Suprapubic skin (tissue), 4 donors: ENCODE measurements at regions not wholly inside any gene's neighbourhood (a gene's known extent, or its start where the extent isn't known, plus 50 kb on each side); places are given as distances from the start of the nearest gene placed in this dataset.

Source experiments
- DNase-seq, 2 donors: peaks; one replicate each; pipeline ENCODE4 v3.0.0-alpha.2; 2019; ENCODE audit warnings: low spot score in 2 of 2
- H3K27ac ChIP-seq: fragments of 200-600 bp; sonication (generic); one replicate; pipeline ENCODE4 v1.5.1; 2019
- H3K27me3 ChIP-seq: fragments of 200-600 bp; sonication (generic); one replicate; pipeline ENCODE4 v1.5.1; 2019
- H3K36me3 ChIP-seq: fragments of 200-600 bp; sonication (generic); one replicate; pipeline ENCODE4 v1.5.1; 2019
- H3K4me1 ChIP-seq: fragments of 200-600 bp; sonication (generic); one replicate; pipeline ENCODE4 v1.5.1; 2019
- H3K4me3 ChIP-seq: fragments of 200-600 bp; sonication (generic); one replicate; pipeline ENCODE4 v1.5.1; 2019; ENCODE audit warnings: mild to moderate bottlenecking
- H3K9me3 ChIP-seq: fragments of 200-600 bp; sonication (generic); one replicate; pipeline ENCODE4 v1.5.1; 2019
- CTCF ChIP-seq, 2 donors: fragments of 200-600 bp in 1 of 2; fragments of 450-650 bp in 1 of 2; sonication (generic) in 1 of 2; IDR thresholded peaks; one replicate each; pipeline ENCODE4 v1.5.1; 2016 to 2019; ENCODE audit warnings: antibody characterized with exemption in 2 of 2, mild to moderate bottlenecking in 1 of 2, moderate library complexity in 1 of 2
- EP300 ChIP-seq: sonication (generic); formaldehyde crosslinking; IDR thresholded peaks from one replicate; pipeline ENCODE4 v1.6.1; 2017; ENCODE audit warnings: antibody characterized with exemption
- POLR2A ChIP-seq, 2 donors: fragments of 450-650 bp; IDR thresholded peaks; one replicate each; pipeline ENCODE4 v1.6.1; 2017; ENCODE audit warnings: antibody characterized with exemption in 2 of 2, mild to moderate bottlenecking in 2 of 2, moderate library complexity in 2 of 2
- POLR2AphosphoS5 ChIP-seq, 3 donors: sonication (generic); formaldehyde crosslinking; IDR thresholded peaks; one replicate each; pipeline ENCODE4 v1.6.1; 2017; ENCODE audit warnings: antibody characterized with exemption in 3 of 3
- WGBS: methylation state at CpG from one replicate; pipeline ENCODE4 v1.1.5; 2018; 5-methylcytosine and 5-hydroxymethylcytosine counted together

- no peaks in the 10 kb centered on the region for H3K36me3 ChIP-seq
- TF ChIP-seq CTCF (IDR thresholded peaks at IDR 0.05): no peak
- no peak for TF ChIP-seq POLR2A (IDR thresholded peaks at IDR 0.05)
- no peak for TF ChIP-seq EP300
- no peak for TF ChIP-seq POLR2AphosphoS5 (IDR thresholded peaks at IDR 0.05)
- H3K9me3 ChIP-seq: no peaks in the 10 kb centered on the region
- no peaks in the 10 kb centered on the region for H3K4me1 ChIP-seq
- H3K27ac ChIP-seq: no peak overlapping the region
- no peak for DNase-seq
- H3K27me3 ChIP-seq: no peaks in the 10 kb centered on the region
- 88% methylated on average over 2 of the region's 2 CpGs for WGBS
- H3K4me3 ChIP-seq: no peak overlapping the region
These were observed 1433.2 kb downstream of the LRFN5 start for GRCh38 chr14:43039881-43040280.

- no peaks in the 10 kb centered on the region for H3K9me3 ChIP-seq
- H3K27ac ChIP-seq: no peak overlapping the region
- H3K36me3 ChIP-seq: no peaks in the 10 kb centered on the region
- H3K4me1 ChIP-seq: no peaks in the 10 kb centered on the region
- no peak overlapping the region for H3K4me3 ChIP-seq
- TF ChIP-seq POLR2AphosphoS5 (IDR thresholded peaks at IDR 0.05): no peak
- TF ChIP-seq CTCF (IDR thresholded peaks at IDR 0.05): no peak
- TF ChIP-seq EP300: no peak
- no peak for TF ChIP-seq POLR2A (IDR thresholded peaks at IDR 0.05)
- no peaks in the 10 kb centered on the region for H3K27me3 ChIP-seq
- no peak for DNase-seq
These were observed 1424.9 kb downstream of the LRFN5 start for GRCh38 chr14:43031598-43031997.

GRCh38 chr14:43022094-43022800 is 1415.6 kb downstream of the LRFN5 start:
- no peak for TF ChIP-seq POLR2A (IDR thresholded peaks at IDR 0.05)
- TF ChIP-seq POLR2AphosphoS5 (IDR thresholded peaks at IDR 0.05): no peak
- no peak for TF ChIP-seq EP300
- TF ChIP-seq CTCF (IDR thresholded peaks at IDR 0.05): no peak
- Histone ChIP-seq H3K9me3 (no peaks in the 10 kb centered on the region), H3K36me3 (no peaks in the 10 kb centered on the region), H3K27ac (no peak overlapping the region), H3K27me3 (no peaks in the 10 kb centered on the region), H3K4me1 (no peaks in the 10 kb centered on the region), H3K4me3 (no peak overlapping the region)
- WGBS: 63% methylated on average over 1 of the region's 1 CpG
- no peak for DNase-seq

- H3K36me3 ChIP-seq: no peaks in the 10 kb centered on the region
- H3K4me1 ChIP-seq: no peaks in the 10 kb centered on the region
- no peaks in the 10 kb centered on the region for H3K9me3 ChIP-seq
- H3K27me3 ChIP-seq: no peaks in the 10 kb centered on the region
- TF ChIP-seq POLR2AphosphoS5 (IDR thresholded peaks at IDR 0.05) (no peak), POLR2A (IDR thresholded peaks at IDR 0.05) (no peak), EP300 (no peak), CTCF (IDR thresholded peaks at IDR 0.05) (no peak)
- H3K4me3 ChIP-seq: no peak overlapping the region
- DNase-seq: no peak
- no peak overlapping the region for H3K27ac ChIP-seq
These were observed 1413.2 kb downstream of the LRFN5 start for GRCh38 chr14:43019826-43020225.

- H3K27me3 ChIP-seq: no peaks in the 10 kb centered on the region
- H3K27ac ChIP-seq: no peak overlapping the region
- no peak overlapping the region for H3K4me3 ChIP-seq
- TF ChIP-seq EP300 (no peak), POLR2AphosphoS5 (IDR thresholded peaks at IDR 0.05) (no peak), POLR2A (IDR thresholded peaks at IDR 0.05) (no peak), CTCF (IDR thresholded peaks at IDR 0.05) (no peak)
- no peaks in the 10 kb centered on the region for H3K9me3 ChIP-seq
- no peak for DNase-seq
- H3K36me3 ChIP-seq: no peaks in the 10 kb centered on the region
- 84% methylated on average over 1 of the region's 1 CpG for WGBS
- no peaks in the 10 kb centered on the region for H3K4me1 ChIP-seq
These were observed 1407.7 kb downstream of the LRFN5 start for GRCh38 chr14:43014338-43014737.
